ENCODE measurements at regions not wholly inside any gene's neighbourhood (a gene's known extent, or its start where the extent isn't known, plus 50 kb on each side); places are given as distances from the start of the nearest gene placed in this dataset.
"Not testable (repeated sequence)": the region's sequence is repeated elsewhere in the genome, so short reads cannot be mapped to it uniquely, and the experiment has no call there.

GRCh38 chr14:82635915-82636314 lies 1102.3 kb upstream of the SEL1L start:
- DNase-seq, result no peak

- DNase-seq, result no peak
Observed at GRCh38 chr14:82636426-82636825, 1102.8 kb upstream of the SEL1L start.

DNA sequence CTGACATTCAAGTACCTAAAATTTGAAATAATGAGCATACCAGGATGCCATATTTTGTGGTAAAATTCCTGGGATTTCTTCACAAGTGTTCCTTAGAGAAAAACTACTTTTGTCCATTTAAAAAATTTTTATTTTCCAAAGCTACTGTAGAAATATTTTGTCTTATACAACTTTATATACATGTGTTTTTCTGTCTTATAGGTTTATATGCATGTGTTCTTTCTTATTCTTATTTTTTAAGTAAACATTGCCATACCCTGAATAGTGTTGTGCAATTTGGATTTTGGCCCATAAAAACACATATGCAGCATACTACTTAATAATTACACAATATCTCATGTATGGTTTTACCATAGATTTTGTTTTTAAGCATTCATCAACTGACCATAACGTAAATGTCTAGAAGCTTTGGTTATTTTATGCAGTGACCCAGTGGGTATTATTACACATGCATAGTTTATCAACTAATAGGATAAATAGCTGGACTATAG lies 1107.4 kb upstream of the SEL1L start:
- DNase-seq, result no peak

DNA sequence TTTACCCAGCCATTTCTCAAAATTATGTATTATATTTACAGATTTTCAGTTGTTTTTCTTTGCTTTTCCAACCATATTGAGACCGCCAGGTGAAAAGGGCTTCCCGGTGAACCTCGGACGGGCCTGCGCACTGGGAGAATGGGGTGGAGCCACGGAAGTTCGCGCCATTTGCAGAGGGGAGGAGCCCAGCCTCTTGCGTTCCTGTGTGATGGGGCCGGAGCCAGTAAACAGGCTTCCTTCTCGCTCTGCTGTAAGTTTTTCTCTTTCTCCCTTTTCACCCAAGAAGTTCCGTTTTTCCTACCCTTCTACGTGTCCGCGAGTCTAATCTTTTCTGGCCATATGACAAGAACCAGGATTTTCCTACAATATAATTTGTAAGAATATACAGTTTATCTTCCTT lies 1108.8 kb upstream of the SEL1L start:
- peak; percentile 63 for DNase-seq

- no peak for DNase-seq
Observed at GRCh38 chr14:82647088-82647810, 1113.6 kb upstream of the SEL1L start.

DNA sequence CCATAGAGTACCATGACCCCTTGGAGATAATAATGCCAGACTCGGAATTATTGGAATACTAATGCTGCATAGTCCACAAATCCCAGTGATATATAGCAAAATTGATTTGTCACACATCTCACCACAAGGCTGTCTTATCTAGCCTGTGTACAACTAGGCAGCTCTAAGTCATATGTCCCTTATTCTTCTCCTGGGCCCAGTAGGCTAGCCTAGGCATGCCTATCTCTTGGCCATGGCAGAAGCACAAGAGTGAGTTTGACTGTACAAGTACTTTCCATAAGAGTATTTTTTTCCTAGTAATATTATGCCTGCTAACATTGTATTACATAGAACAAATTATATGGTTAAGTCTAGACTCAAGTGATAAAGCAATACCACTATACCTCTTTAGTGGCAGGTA lies 1122.1 kb upstream of the SEL1L start:
- no peak for DNase-seq

DNA sequence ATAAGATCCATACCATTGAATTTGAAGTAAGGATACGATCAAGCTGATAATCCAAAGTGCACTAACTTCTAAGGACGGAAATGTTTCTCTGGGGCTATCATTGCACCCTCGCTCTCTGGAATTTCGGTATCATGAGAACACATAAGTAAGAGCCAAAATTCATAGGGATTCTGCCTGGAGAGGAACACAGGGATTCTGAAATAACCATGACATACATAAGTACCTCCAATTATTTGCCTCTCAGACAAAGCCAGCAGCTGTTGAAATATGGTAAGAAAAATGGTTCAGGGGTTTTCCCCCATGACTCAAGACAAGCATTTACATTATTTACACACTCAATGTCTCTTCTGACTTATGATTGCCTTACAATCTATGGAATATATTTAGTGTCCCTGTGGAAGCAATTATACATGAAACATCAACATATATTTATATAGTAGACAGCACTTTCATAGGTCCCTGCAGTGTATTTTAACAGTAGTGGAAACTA lies 1123.6 kb upstream of the SEL1L start:
- no peak for DNase-seq

DNA sequence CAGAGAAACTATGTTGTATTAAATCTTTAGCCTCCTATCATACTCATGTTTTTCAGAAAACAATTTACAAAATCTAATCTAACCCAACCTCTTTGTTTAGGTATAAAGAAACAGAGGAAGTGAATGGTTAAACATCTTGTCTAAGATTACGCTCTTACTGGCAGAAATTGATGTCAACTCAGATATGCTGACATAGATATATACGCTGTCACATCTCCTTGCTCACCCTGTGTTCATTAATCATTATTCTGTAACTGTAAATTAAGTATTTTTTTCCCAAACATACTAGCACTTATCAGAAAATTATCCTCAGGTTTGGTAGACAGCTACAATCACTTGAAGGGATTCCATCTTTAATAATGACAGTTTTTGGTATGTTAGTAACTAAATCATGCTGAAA lies 1127.6 kb upstream of the SEL1L start:
- no peak for DNase-seq

DNA sequence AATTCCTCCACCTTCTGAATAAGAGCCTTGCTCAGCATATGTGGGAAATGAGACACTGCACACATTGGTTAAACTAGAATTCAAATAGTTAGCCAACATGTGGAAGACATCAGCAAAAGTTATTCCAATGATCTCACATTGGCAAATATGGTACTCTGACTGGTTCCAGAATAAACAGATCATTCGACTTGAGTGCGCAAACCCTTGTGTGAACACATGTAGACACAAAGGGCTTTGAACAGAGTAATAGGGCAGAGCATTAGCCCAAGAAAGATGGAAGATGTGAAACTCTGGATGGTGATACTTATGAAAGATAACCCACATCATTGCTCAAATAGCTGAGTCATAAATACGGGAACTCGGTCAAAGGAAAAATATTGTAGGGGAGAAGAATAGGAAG lies 1133.4 kb upstream of the SEL1L start:
- DNase-seq, result no peak

DNA sequence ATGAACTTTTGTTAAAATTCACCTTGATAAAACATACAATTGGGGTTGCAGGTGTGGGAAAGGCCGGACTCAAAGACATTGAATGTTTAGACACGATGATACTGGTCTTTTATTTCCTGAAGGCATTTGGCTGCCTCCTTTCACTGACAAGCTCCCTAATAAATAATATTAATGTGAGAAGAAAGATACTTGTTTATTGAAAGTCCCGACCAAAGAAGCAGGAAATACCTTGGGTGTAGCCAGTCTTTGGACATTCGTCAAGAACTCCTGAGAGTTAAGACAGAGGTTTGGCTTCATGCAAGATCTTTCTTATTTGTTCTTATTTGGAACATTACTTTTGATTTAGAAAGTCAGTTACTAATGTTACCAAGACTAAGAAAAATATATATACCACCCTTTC lies 1133.8 kb upstream of the SEL1L start:
- DNase-seq, result no peak

GRCh38 chr14:82676403-82676802 lies 1142.8 kb upstream of the SEL1L start:
- DNase-seq, result no peak

DNA sequence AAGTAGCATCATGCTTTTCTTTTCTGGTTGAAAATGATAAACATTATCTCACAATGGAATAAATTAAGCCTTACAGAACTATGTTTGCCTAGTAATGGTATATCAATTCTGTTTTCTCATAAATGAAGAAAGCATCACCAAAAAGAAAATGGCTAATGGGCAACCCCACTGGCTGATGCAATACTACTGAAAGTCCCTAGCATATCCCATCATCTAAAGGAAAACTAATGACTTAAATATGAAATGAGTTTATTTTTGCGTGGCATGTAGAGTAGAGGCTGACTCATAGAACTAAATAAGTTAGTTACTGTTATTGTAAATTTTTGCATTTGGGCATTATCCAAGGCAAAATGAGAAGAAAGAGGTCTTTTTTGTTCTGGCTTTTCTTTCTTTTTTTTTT lies 1156.3 kb upstream of the SEL1L start:
- DNase-seq, result no peak

DNA sequence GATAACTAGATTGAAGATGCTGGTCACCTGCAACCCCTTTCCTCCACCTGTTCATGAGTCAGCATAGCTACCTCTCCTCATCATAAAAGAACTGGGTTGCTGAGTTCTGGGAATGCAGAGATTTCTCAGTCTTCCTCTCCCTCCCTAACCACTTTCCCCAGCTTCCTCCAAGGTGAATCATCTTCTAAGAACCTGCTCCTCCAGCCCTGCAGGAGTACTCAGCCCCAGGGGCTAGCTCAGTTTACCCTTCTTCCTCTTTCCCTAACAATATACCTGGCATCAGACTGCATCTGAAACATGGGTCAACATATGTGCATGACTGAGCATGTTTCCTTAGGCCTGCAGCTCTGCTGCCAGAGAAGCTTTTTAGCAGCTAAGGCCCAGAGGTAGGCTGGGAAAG lies 1157.5 kb upstream of the SEL1L start:
- not testable (repeated sequence) for DNase-seq

DNA sequence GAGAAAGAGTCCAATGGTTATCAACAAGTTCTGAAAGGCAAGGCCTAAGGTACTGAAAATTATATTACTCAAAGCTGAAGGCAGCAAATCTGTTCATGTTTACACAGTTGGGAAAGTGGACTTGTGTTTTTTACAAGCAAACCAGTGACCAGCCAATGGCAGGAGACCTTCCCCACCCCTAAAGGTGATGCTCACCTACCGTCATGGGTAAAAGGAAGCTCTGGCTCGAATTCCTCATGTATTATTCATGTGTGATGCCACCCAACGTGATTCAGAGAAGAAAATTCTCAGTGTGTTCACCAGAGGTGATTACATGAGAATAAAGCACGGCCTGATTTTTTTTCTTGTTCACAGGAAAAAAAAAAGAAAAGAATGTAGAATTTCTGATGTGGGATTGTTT lies 1161.2 kb upstream of the SEL1L start:
- DNase-seq, result no peak

DNA sequence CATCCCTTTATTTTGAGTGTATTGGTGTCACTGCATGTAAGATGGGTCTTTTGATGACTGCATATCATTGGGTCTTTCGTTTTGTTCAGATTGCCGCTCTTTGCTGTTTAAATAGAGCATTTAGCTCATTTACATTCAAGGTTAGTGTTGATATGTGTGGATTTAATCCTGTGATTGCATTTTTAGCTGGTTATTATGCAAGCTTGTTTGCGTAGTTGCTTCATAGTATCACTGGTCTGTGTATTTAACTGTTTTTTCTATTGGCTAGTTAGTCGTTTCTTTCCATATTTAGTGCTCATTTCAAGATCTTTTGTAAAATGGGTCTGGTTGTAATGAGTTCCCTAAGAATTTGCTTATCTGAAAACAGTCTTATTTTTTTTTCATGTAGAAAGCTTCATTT lies 1170.6 kb upstream of the SEL1L start:
- no peak for DNase-seq

DNA sequence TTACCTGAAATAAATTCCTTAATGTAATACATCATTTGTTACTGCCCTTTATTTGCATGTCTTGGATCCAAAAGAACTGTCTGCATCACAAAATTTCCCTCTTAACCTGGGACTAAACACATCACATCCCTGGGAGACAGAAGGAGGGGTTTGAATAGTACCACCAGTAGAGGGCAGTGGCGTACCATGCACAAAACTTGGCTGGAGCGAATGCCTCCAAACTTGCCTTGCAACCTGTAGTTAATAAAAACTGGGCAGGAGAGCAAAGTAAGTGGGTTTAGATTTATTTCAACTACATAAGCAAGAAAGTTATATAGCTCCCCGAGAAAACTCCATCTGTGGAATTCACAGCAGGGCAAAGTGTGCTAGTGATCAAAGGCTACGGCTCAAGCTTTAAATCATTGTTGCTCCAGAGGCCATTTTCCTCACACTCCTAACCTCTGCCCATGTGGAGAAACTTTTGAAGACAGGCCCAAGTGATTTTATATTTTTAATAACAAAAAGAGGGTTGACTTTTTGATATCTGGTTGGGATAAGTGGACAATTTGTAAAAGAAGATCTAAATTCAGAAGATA lies 1176.7 kb upstream of the SEL1L start:
- DNase-seq, result peak; percentile 21

DNA sequence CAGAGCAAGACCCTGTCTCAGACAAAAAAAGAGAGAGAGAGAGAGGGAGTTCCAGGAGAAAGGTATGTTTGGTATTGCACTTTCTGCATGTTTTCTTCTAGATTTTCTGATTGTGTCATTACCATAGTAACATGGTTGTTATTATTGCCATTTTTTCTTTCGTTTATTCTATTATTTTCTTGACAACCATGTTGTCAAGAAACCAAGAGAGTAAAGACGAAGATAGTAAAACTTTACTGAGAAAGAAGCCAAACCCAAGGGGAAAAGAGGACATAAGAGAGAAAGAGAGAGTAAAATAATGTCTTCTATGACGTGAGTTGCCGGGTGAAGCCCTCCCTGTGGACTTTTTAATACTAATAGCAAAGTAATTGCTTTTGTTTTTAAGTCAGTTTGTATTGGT lies 1186.0 kb upstream of the SEL1L start:
- DNase-seq, result no peak

DNA sequence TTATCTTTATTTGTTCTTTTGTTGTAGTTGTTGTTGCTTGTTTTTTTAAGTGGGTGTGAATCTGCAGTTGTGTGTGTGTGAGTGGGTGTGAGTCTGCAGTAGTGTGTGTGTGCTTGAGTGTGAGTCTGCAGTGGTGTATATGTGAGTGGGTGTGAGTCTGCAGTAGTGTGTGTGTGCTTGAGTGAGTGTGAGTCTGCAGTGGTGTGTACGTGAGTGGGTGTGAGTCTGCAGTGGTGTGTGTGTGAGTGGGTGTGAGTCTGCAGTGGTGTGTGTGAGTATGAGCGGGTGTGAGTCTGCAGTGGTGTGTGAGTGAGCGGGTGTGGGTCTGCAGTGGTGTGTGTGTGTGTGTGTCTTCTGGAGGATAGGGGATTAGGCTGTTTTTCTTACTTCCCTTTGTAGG lies 1186.8 kb upstream of the SEL1L start:
- DNase-seq, result no peak

GRCh38 chr14:82720946-82721345 lies 1187.3 kb upstream of the SEL1L start:
- peak; percentile 49 for DNase-seq

GRCh38 chr14:82724316-82724715 lies 1190.7 kb upstream of the SEL1L start:
- DNase-seq, result no peak

DNA sequence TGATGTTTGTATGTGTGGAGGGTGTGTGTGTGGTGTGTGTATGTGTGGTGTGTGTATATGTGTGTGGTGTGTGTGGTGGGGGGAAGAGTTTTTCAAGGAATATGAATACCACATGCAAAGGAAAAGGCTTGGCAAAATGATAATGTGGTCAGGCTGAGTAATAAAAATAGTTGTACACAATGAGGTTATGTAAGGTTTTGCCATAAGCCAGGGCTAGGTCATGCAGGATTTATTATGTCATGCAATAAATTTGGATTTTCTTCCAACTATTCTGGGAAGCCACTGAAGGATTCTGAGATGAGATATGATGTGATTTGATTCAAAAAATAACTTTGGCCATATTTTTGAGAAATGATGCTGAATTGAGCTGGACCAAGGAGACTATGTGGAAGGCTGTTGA lies 1191.6 kb upstream of the SEL1L start:
- DNase-seq, result no peak

- no peak for DNase-seq
Observed at GRCh38 chr14:82731526-82731925, 1197.9 kb upstream of the SEL1L start.

GRCh38 chr14:82740547-82740946 lies 1206.9 kb upstream of the SEL1L start:
- no peak for DNase-seq

- DNase-seq, result no peak
Observed at GRCh38 chr14:82755476-82755875, 1221.8 kb upstream of the SEL1L start.

DNA sequence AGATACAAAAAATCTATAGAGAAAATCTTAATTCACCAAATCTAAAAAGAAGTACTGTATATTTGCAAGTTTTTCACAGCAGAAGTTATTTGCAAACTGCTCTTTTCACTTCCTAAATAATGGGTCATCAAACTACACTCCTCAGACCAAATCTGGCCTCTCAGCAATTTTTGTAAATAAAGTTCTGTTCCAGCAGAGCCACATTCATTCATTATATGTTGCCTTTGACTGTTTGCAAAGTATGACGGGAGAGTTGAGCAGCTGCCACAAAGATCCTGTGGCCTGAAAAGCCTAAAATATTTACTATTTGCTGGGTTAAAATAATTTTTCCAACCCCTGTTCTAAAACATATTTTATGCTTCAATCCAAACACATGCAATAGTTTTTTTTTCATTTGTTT lies 1222.3 kb upstream of the SEL1L start:
- DNase-seq, result no peak

All from NCI-H345 (cell line).